ENCODE measurements at regions not wholly inside any gene's neighbourhood (a gene's known extent, or its start where the extent isn't known, plus 50 kb on each side); places are given as distances from the start of the nearest gene placed in this dataset.

GRCh38 chr10:83346266-83346910 is 792.9 kb upstream of the GHITM start:
- FAIRE-seq, result no peak
- DNase-seq (ENCODE audit: extremely low spot score, insufficient read length, low read depth), result no peak

DNA sequence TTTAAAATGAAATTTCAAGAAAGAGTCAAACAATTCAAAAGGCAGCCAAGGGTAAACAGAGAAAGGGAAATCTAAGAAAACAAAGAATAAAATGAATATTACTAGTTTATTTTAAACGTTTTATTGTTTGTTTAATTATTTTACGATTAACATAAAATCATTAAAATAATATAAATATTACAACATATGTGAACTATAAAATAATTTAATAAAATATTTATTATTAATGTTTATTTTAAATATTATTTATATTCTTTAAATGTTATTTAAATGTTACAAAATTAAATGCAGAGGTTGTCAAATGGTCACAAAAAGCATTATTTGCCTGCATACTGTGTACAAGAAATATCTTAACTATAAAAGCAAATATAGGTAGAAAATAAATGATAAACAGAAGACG is 786.7 kb upstream of the GHITM start:
- FAIRE-seq, result no peak
- no peak for DNase-seq (ENCODE audit: extremely low spot score, insufficient read length, low read depth)

DNA sequence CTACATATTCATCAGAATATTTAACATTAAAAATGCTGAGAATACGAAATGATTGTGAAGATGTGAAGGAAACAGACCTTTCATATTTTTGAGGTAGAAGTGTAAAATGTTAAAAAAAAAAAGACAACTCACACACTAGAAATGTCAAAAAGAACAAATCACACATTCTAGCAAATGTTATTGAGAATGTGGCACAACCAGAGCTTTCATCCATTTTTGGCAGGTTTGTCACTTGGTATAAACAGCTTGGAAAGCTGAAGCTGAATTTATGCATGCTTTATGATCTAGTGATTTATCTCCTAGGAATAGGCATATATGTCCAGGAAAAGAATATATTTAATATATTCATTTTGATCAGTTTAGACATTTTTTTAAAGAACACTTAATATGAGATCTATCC is 784.9 kb upstream of the GHITM start:
- no peak for DNase-seq (ENCODE audit: extremely low spot score, insufficient read length, low read depth)
- FAIRE-seq, result no peak

- FAIRE-seq (no peak), DNase-seq (ENCODE audit: extremely low spot score, insufficient read length, low read depth) (no peak)
Observed at GRCh38 chr10:83357004-83357403, 782.3 kb upstream of the GHITM start.

- FAIRE-seq, result no peak
- DNase-seq (ENCODE audit: extremely low spot score, insufficient read length, low read depth), result no peak
Observed at GRCh38 chr10:83357627-83358026, 781.7 kb upstream of the GHITM start.

- FAIRE-seq (no peak), DNase-seq (ENCODE audit: extremely low spot score, insufficient read length, low read depth) (no peak)
Observed at GRCh38 chr10:83367036-83367435, 772.3 kb upstream of the GHITM start.

DNA sequence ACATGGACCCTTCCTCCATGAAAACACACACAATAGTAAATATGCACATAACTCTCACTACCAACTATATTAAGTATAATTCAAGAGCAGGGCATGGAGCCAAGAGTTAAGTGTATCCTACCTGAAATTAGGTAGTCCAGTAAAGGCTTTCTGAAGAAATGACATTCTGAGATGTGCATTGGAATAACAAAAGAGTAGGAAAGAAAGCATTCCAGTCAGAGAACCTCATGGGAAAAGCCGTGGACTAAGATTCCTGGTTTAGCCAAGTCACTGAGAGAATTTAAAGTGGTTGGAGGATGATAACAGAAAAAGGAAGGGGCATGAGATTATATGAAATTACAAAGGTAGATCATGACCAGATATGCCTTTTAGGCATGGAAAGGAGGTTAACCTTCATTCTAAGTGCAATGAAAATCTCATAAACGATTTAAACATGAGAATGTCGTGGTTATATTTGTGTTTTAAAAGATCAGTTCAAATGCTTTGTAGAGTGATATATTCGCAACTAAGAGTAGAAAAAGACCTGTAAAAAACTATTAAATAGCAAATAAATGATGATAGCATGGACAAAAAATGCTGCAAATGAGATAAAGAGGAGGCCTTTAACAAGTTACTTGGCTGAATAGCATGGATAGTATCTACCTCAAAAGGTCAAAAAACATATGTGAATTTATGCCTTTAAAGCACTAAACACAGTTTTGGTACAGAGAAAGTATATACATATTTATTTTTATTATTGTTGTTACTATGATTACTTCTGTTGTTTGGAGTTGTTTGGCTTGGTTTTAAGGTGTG is 767.4 kb upstream of the GHITM start:
- FAIRE-seq, result no peak
- DNase-seq (ENCODE audit: extremely low spot score, insufficient read length, low read depth), result no peak

GRCh38 chr10:83372646-83373045 is 766.7 kb upstream of the GHITM start:
- no peak for FAIRE-seq

GRCh38 chr10:83373671-83374070 is 765.6 kb upstream of the GHITM start:
- DNase-seq (ENCODE audit: extremely low spot score, insufficient read length, low read depth) (no peak), FAIRE-seq (no peak)

More at GRCh38 chr10:83372646-83373045, 766.7 kb upstream of the GHITM start:
- no peak for DNase-seq (ENCODE audit: extremely low spot score, insufficient read length, low read depth)

- no peak for DNase-seq (ENCODE audit: extremely low spot score, insufficient read length, low read depth)
- no peak for FAIRE-seq
Observed at GRCh38 chr10:83374741-83375140, 764.6 kb upstream of the GHITM start.

DNA sequence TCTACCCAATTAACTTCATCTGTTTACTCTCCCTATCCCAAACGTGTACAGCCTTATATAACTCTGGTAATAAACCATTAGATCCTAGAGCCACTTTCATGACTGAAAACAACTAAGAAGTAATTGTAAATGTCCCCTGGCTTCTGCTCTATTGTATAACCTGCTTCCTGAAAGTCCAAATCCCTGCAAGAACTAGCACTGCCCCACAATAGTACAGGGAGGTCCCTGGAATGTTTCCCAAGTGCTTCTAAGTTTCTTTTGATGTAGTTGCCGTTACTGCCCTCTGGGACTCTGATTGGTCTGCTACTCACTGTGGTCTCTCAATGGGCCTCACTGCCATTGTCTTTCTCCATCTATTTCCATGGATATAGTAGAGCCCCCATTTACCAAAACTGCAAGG is 764.0 kb upstream of the GHITM start:
- FAIRE-seq, result no peak

DNA sequence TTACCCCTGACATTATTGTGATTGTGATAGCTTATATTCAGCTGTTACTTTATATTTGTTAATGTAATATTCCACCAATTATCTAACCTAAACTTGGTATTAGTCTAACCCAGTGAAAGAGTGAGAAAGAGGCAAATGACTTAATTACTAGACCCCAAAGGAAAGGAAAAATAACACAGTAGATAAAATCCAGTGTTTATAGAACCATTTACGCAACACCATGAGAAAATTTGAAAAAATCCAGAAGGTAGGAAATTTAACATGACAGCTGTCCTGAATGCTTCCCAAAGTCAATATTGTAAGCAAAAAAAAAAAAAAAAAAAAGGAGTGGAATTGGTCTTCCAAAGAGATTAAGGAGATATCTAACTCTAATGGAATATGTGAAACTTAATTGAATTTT is 741.5 kb upstream of the GHITM start:
- FAIRE-seq, result no peak
- no peak for DNase-seq (ENCODE audit: extremely low spot score, insufficient read length, low read depth)

More for the DNA sequence above, 764.0 kb upstream of the GHITM start:
- DNase-seq (ENCODE audit: extremely low spot score, insufficient read length, low read depth), result no peak

- DNase-seq (ENCODE audit: extremely low spot score, insufficient read length, low read depth), result no peak
- FAIRE-seq, result no peak
Observed at GRCh38 chr10:83410570-83410969, 728.7 kb upstream of the GHITM start.

- no peak for DNase-seq (ENCODE audit: extremely low spot score, insufficient read length, low read depth)
- FAIRE-seq, result no peak
Observed at GRCh38 chr10:83425306-83425705, 714.0 kb upstream of the GHITM start.

DNA sequence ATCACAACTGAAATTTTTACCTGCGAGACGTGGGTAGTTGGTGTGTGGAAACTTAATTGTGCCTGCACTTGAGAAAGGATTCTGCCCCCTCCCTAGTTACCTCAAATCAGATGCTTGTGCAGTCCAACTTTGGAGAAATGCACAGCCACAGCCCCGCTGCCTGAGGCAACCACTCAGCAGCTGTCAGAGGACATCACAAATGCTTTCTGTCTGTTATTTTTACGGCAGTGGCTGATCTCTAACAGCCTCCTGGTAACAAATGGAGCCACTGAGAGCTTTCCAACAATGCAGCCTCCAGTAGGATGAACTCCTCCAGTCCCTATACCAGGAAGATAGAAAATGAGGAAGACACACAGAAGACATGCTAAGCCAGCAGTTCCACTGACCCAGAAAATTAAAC is 712.2 kb upstream of the GHITM start:
- DNase-seq (ENCODE audit: extremely low spot score, insufficient read length, low read depth) (no peak), FAIRE-seq (no peak)

DNA sequence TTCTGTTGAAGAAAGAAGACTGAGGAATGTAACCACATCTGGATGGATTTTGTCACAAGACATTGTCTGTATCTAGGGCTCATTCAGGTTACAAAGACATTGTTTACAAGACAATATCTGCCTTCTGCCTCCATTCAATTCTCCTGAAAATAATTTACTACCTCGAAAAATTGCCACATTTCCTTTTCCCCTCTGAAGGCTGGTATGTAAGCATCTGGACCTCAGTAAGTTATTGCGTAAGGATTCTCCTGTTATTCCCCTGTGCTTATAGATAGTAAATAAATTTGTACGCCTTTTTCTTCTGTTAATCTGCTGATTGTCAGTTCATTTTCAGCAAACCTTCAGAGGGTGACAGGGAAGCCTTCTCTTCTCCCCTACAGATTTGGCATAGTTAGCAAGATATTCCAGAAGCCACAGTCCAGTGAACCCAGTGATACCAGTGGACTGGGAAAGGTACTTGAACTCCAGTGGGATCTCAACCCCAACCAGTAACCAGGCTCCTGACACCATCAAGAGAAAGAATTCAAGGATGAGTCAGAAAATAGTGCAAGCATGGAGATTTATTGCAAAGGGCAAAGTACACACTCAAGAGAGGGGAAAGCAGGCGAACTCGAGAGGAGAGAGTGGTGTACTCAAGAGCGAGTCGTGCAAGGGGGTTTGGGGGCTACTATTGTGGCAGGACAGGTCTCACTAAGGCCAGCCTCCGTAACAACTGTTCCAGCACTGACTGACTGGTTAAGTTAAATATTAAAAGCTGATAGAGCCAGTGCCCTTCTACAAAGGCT is 706.9 kb upstream of the GHITM start:
- DNase-seq (ENCODE audit: extremely low spot score, insufficient read length, low read depth), result no peak
- no peak for FAIRE-seq

- DNase-seq (ENCODE audit: extremely low spot score, insufficient read length, low read depth) (no peak), FAIRE-seq (no peak)
Observed at GRCh38 chr10:83433705-83434104, 705.6 kb upstream of the GHITM start.

GRCh38 chr10:83448013-83448412 is 691.3 kb upstream of the GHITM start:
- DNase-seq (ENCODE audit: extremely low spot score, insufficient read length, low read depth), result no peak
- no peak for FAIRE-seq

GRCh38 chr10:83458611-83459010 is 680.7 kb upstream of the GHITM start:
- DNase-seq (ENCODE audit: extremely low spot score, insufficient read length, low read depth) (no peak), FAIRE-seq (no peak)

- DNase-seq (ENCODE audit: extremely low spot score, insufficient read length, low read depth) (no peak), FAIRE-seq (no peak)
Observed at GRCh38 chr10:83459124-83459523, 680.2 kb upstream of the GHITM start.

- no peak for DNase-seq (ENCODE audit: extremely low spot score, insufficient read length, low read depth)
Observed at GRCh38 chr10:83469728-83470331, 669.5 kb upstream of the GHITM start.

More at GRCh38 chr10:83469728-83470331, 669.5 kb upstream of the GHITM start:
- FAIRE-seq, result no peak
